SU-DHL-6 (cell line): ENCODE measurements at regions not wholly inside any gene's neighbourhood (a gene's known extent, or its start where the extent isn't known, plus 50 kb on each side); places are given as distances from the start of the nearest gene placed in this dataset.

Experiments used
- H2AFZ ChIP-seq: fragments of 200-600 bp; sonication (generic); 2 replicates; pipeline ENCODE4 v1.6.1; 2014; ENCODE audit warnings: low read depth, mild to moderate bottlenecking, moderate library complexity, mixed read lengths, antibody characterized with exemption, low read length; ENCODE audit not compliant: severe bottlenecking
- H3F3A ChIP-seq: fragments of 200-600 bp; shearing (Covaris generic); 2 replicates; pipeline ENCODE4 v1.6.0; 2016; ENCODE audit warnings: antibody characterized with exemption, mild to moderate bottlenecking; ENCODE audit not compliant: insufficient read depth
- H3K27ac ChIP-seq: fragments of 200-600 bp; sonication (generic); 2 replicates; pipeline ENCODE4 v1.5.1; 2016; ENCODE audit warnings: low read depth, mild to moderate bottlenecking, low read length, moderate library complexity, mixed read lengths
- H3K27me3 ChIP-seq: fragments of 200-600 bp; sonication (generic), shearing (Covaris generic); 2 replicates; pipeline ENCODE4 v1.6.0; 2014; ENCODE audit warnings: mild to moderate bottlenecking, low read length
- H3K36me3 ChIP-seq: fragments of 200-600 bp; sonication (generic); 2 replicates; pipeline ENCODE4 v1.6.1; 2014; ENCODE audit warnings: mild to moderate bottlenecking, low read length, mixed read lengths
- H3K4me2 ChIP-seq: fragments of 300-600, 200-600 bp; shearing (Covaris generic), sonication (generic); 2 replicates; pipeline ENCODE4 v1.6.0; 2014; ENCODE audit warnings: low read length, low read depth, mild to moderate bottlenecking; ENCODE audit not compliant: poor library complexity, severe bottlenecking
- H3K4me3 ChIP-seq: fragments of 200-600 bp; sonication (generic); 2 replicates; pipeline ENCODE4 v1.5.1; 2014; ENCODE audit warnings: antibody characterized with exemption, low read length, mild to moderate bottlenecking, mixed read lengths; ENCODE audit not compliant: insufficient read depth, poor library complexity, severe bottlenecking
- H3K79me2 ChIP-seq: fragments of 200-600 bp; sonication (generic); 2 replicates; pipeline ENCODE4 v1.6.1; 2014; ENCODE audit warnings: mild to moderate bottlenecking, low read length, moderate library complexity; ENCODE audit not compliant: insufficient read depth
- H3K9ac ChIP-seq: fragments of 200-600 bp; sonication (generic); 2 replicates; pipeline ENCODE4 v1.7.0; 2014; ENCODE audit warnings: mild to moderate bottlenecking, low read length
- H3K9me2 ChIP-seq: fragments of 200-600 bp; sonication (generic); replicated peaks from 2 replicates; pipeline ENCODE4 v1.6.1; 2014; ENCODE audit warnings: low read length; ENCODE audit not compliant: insufficient read depth
- H3K9me3 ChIP-seq: fragments of 200-600 bp; sonication (generic); 2 replicates; pipeline ENCODE4 v1.6.1; 2014; ENCODE audit warnings: low read length, mixed read lengths; ENCODE audit not compliant: insufficient read depth
- H4K20me1 ChIP-seq: fragments of 200-600 bp; sonication (generic); 2 replicates; pipeline ENCODE4 v1.6.1; 2014; ENCODE audit warnings: low read depth, mild to moderate bottlenecking, antibody characterized with exemption, low read length, moderate library complexity, mixed read lengths
- CTCF ChIP-seq: fragments of 200-600 bp; sonication (generic); IDR thresholded peaks from one replicate; pipeline ENCODE4 v1.5.1; 2017; ENCODE audit warnings: antibody characterized with exemption, mild to moderate bottlenecking, low read length, moderate library complexity; ENCODE audit not compliant: insufficient read depth, poor library complexity, severe bottlenecking
- EZH2phosphoT487 ChIP-seq: fragments of 200-600 bp; sonication (generic), shearing (Covaris generic); conservative IDR thresholded peaks from 2 replicates; pipeline ENCODE4 v1.6.1; 2018; ENCODE audit warnings: mild to moderate bottlenecking, antibody characterized with exemption, low read length, moderate library complexity, mixed read lengths

- Histone ChIP-seq H3K27ac (no peak overlapping the region), H3K4me2 (no peak overlapping the region), H3K36me3 (no peaks in the 10 kb centered on the region), H3K9me3 (no peaks in the 10 kb centered on the region), H2AFZ (no peak overlapping the region), H3K79me2 (no peaks in the 10 kb centered on the region), H3K27me3 (no peaks in the 10 kb centered on the region), H3K4me3 (no peak overlapping the region), H3K9me2 (no peaks in the 10 kb centered on the region), H4K20me1 (no peaks in the 10 kb centered on the region), H3K9ac (no peak overlapping the region), H3F3A (no peaks in the 10 kb centered on the region)
- TF ChIP-seq EZH2phosphoT487 (no peak), CTCF (no peak)
Observed at GRCh38 chr5:60162441-60162840, 268.9 kb upstream of the PDE4D start.

- Histone ChIP-seq H3K4me2 (no peak overlapping the region), H3K9me2 (no peaks in the 10 kb centered on the region), H3K9me3 (no peaks in the 10 kb centered on the region), H4K20me1 (no peaks in the 10 kb centered on the region), H3K79me2 (no peaks in the 10 kb centered on the region), H3K27ac (no peak overlapping the region), H3K9ac (no peak overlapping the region), H3K36me3 (no peaks in the 10 kb centered on the region), H3K4me3 (no peak overlapping the region), H2AFZ (no peak overlapping the region), H3K27me3 (no peaks in the 10 kb centered on the region), H3F3A (no peaks in the 10 kb centered on the region)
- TF ChIP-seq CTCF (peak; percentile 31), EZH2phosphoT487 (no peak)
Observed at GRCh38 chr5:60161340-60161934, 267.9 kb upstream of the PDE4D start.

- Histone ChIP-seq H3K9ac (no peak overlapping the region), H3K9me2 (no peaks in the 10 kb centered on the region), H3K79me2 (no peaks in the 10 kb centered on the region), H3K27me3 (no peaks in the 10 kb centered on the region), H3K4me2 (no peak overlapping the region), H4K20me1 (no peaks in the 10 kb centered on the region), H3K4me3 (no peak overlapping the region), H2AFZ (no peak overlapping the region), H3F3A (no peaks in the 10 kb centered on the region), H3K27ac (no peak overlapping the region), H3K36me3 (no peaks in the 10 kb centered on the region), H3K9me3 (no peaks in the 10 kb centered on the region)
- TF ChIP-seq EZH2phosphoT487 (no peak), CTCF (no peak)
Observed at GRCh38 chr5:60149081-60149480, 255.6 kb upstream of the PDE4D start.
